ENCODE measurements at regions not wholly inside any gene's neighbourhood (a gene's known extent, or its start where the extent isn't known, plus 50 kb on each side); places are given as distances from the start of the nearest gene placed in this dataset.
"Not testable (repeated sequence)": the region's sequence is repeated elsewhere in the genome, so short reads cannot be mapped to it uniquely, and the experiment has no call there.

- DNase-seq (ENCODE audit: low read depth, low spot score), result no peak
Observed at GRCh38 chr4:165548702-165549101, 169.9 kb downstream of the CPE start.

GRCh38 chr4:165553221-165553810, 174.5 kb downstream of the CPE start:
- DNase-seq (ENCODE audit: low read depth, low spot score), result no peak

- no peak for DNase-seq (ENCODE audit: low read depth, low spot score)
Observed at GRCh38 chr4:165555302-165555701, 176.5 kb downstream of the CPE start.

DNA sequence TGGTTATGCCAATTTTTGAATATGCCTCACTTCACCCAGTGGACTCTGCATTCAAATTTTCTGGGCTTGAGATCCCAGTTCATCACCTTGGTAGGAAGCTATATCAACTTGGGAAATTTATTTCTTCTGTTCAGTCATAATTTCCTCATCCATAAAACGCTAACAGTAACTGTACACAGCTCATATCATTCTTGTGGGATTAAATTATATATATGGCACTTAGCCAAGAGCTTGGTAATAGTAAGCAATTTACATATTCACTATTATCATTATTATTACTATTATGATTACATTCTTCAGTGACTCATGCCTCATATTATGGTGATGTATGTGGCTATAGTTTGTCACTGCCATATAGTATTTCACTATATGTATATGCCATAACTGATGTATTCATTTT, 177.6 kb downstream of the CPE start:
- DNase-seq (ENCODE audit: low read depth, low spot score), result no peak

DNA sequence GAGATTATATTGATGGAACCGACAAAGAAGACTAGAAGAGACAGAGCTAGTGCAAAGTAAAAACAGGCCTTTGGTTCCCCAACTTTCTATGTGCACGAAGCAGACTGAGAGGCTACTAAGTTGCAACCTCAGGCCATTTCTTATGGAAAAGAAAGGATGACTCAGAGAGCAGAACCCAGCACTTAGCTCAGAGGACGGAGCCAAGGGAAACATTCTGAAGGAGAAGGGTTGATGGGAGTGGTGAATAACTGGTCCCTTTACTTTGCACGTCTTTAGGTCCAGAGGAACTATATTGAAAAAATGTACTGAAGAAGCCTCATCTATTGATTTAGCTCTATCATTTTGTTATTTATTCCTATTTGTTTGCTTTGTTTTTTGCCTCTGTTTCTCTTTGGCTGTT, 182.1 kb downstream of the CPE start:
- no peak for DNase-seq (ENCODE audit: low read depth, low spot score)

DNA sequence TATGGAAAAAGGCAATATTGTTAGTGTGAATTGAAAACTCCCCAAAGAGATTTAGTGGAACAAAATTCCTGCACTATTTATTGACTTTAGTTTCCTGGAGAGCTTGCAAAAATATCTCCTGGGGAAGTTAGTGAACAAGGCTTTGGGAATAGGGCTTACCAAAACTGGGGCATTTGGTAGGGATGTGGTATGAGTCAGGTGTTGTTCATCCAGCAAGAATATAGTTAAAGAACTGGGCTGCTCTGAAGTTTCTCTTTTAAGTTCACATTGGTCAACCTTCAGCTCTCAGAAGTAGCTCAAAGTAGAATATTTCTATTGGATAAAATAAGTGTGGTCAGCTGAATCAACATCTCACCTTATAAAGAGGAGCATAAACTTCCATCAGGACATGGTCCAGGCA, 185.0 kb downstream of the CPE start:
- no peak for DNase-seq (ENCODE audit: low read depth, low spot score)

DNA sequence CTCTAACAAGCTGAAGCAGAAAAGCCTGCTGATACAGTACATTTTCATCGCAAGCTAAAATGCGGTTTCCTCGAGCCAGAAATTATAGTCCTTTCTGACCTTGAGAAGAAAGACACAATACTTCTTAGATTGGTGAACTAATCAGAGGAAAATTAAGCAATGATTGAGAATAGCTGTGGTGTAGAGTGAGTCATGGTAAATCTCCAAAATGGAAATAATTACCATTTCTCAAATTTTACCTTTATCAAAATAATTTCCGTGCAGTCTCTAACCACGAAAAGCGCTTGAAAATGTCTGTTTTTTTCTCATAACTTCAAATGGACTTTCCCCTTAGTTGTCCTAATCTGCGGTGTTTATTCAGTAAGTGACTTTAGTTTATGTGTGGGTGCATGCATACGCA, 190.2 kb downstream of the CPE start:
- DNase-seq (ENCODE audit: low read depth, low spot score), result no peak

DNA sequence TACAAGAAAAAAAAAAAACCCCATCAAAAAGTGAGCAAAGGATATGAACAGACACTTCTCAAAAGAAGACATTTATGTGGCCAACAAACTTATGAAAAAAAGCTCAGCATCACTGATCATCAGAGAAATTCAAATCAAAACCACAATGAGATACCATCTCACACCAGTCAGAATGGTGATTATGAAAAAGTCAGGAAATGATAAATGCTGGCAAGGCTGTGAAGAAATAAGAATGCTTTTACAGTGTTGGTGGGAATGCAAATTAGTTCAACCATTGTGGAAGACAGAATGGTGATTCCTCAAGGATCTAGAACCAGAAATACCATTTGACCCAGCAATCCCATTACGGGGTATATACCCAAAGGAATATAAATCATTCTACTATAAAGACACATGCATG, 192.7 kb downstream of the CPE start:
- not testable (repeated sequence) for DNase-seq (ENCODE audit: low read depth, low spot score)

GRCh38 chr4:165580351-165580905, 201.6 kb downstream of the CPE start:
- peak; percentile 27 for DNase-seq (ENCODE audit: low read depth, low spot score)

DNA sequence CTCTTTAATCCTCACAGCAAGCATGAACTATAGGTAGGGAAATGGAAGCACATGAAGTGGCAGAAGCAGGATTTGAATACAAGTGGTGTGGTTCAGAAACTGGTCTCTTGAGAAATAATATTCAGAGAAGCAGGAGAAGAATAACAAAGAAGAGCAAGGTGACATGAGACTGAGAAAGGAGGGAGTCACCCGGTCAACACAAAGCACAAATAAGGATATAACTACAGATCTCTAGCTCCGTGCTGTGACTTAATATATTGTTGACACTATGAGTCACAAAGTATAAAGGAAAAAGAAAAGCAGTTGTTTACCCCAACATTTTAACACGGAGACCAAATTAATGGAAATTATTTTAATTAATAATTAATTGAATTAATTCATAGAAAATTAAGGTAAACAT, 204.5 kb downstream of the CPE start:
- DNase-seq (ENCODE audit: low read depth, low spot score), result no peak

- no peak for DNase-seq (ENCODE audit: low read depth, low spot score)
Observed at GRCh38 chr4:165584916-165585315, 206.1 kb downstream of the CPE start.

GRCh38 chr4:165588534-165589315, 209.9 kb downstream of the CPE start:
- no peak for DNase-seq (ENCODE audit: low read depth, low spot score)

GRCh38 chr4:165592386-165592785, 213.6 kb downstream of the CPE start:
- DNase-seq (ENCODE audit: low read depth, low spot score), result no peak

GRCh38 chr4:165597581-165598480, 219.0 kb downstream of the CPE start:
- no peak for DNase-seq (ENCODE audit: low read depth, low spot score)

GRCh38 chr4:165600959-165601683, 222.3 kb downstream of the CPE start:
- no peak for DNase-seq (ENCODE audit: low read depth, low spot score)

DNA sequence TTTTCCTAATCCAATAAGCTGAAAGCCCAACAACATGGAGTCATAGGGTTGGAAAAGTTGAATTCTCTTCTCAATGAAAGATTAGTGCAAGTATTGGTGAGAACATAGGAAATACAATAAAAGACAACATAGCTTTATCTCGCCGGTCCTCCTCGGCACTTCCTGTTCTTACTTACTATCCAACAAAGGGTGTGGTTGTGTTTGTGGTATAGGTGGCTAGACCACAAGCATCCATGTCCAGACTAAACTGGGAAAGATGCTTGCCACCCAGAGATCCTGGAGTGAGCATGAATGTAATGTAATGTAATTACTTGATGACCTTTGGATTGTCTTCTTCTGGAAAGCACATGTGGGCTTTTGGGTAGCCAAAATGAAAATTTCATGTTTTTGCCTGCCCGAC, 223.8 kb downstream of the CPE start:
- no peak for DNase-seq (ENCODE audit: low read depth, low spot score)

- DNase-seq (ENCODE audit: low read depth, low spot score), result no peak
Observed at GRCh38 chr4:165604181-165604580, 225.4 kb downstream of the CPE start.

DNA sequence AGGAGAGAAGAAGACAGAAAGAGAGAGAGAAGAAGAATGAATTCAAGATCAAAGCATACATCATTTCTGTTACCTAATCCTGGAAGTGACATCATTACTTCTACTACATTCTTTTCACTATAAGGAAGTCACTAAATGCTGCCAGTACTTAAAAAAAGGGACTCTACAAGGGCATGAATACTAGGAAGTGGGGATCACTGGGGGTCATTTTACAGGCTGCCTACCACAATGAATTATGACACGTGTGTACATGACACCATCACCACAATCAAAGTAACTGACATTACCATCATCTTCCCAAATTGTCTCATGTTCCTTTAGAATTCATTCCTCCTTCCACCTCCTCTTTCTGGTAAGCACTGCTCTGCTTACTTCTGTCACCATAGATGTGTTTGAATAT, 227.0 kb downstream of the CPE start:
- no peak for DNase-seq (ENCODE audit: low read depth, low spot score)

GRCh38 chr4:165606465-165607205, 227.8 kb downstream of the CPE start:
- no peak for DNase-seq (ENCODE audit: low read depth, low spot score)

DNA sequence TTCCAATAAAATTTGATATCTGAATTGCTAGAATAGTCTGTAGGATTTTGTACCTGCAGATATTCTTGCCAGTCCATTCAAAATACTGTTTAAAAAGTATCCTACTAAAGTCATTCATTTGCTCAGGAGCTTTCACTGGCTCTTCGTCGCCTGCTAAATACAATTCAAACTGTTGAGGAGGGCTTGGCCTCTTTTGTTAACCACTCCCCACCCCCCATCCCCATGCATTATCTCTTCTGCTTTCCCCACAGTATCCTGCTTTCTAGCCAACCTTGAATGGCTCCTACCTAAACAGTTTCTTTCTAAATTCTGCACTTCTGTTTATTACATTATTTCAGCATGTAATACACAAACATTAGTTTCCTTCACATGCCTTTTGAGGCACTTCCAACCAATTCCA, 230.8 kb downstream of the CPE start:
- DNase-seq (ENCODE audit: low read depth, low spot score), result no peak
